NOMO-1 treated with dmso at 0.1 percent for 144 hours (cell line): ENCODE measurements at regions not wholly inside any gene's neighbourhood (a gene's known extent, or its start where the extent isn't known, plus 50 kb on each side); places are given as distances from the start of the nearest gene placed in this dataset.
"Not testable (repeated sequence)": the region's sequence is repeated elsewhere in the genome, so short reads cannot be mapped to it uniquely, and the experiment has no call there.

ENCODE experiments used
- DNase-seq: peaks from one replicate; lab custom pipeline; 2025; ENCODE audit not compliant: unreplicated experiment; lab: John Stamatoyannopoulos, UW

DNA sequence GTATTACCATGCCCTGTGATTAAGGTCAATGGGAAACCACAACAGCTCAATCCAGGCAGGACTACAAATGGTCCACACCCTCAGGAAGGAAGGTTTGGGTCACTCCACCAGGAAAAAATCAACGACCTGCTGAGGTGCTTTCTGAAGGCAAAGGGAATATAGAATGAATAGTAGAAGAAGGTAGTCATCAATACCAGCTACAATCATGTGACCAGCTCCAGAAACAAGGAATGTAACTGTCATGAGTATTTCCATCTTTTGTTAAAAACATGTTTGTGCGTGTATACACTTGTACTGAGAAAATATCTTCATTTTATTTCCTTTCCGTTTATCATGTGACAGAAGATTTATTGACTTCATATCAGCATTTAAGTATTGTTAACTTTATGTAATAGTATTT lies 2028.6 kb upstream of the PCDH20 start:
- not testable (repeated sequence) for DNase-seq

GRCh38 chr13:63438951-63439350 lies 2023.3 kb upstream of the PCDH20 start:
- no peak for DNase-seq

DNA sequence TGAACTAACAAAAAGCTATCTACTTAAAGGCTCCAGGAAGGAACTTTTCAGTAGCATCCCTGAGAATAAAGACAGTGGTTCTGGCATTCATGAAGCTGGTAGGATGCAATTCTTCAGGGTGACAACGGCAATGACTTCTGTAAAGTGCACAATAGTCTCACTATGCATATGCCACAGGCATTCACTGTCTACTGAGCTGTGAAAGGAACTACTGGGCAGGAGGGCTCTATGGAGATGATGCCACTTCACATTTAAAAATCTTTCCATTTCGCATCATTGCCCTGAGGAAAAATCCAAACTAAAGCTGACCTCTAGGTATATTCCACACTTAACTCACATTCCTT lies 2020.6 kb upstream of the PCDH20 start:
- DNase-seq, result no peak

DNA sequence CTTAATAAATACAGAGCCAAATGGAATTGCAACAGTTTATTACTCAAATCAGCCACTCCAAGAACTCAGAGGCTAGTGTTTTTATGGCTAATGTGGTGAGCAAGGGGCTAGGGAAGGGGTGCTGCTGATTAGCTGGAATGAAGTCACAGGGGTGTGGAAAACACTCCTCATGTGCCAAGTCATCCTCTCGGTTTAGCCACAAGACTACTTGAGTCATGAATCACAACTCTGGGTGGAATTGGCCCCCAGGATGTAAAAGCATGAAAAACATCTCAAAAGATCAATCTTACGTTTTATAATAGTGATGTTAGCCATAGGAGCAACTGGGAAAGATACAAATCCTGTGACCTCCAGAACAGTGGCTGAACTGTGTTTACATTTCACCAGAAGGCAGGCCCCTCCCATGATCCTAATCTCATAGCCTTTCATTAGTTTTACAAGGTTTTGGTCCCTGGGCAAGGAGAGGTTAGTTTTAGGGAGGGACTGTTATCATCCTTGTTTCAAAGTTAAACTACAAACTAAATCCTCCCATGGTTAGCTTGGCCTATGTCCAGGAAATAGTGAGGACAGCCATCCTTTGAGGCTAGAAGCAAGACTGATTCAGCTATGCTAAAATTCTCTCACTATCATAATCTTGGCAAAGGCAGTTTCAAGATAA lies 2020.1 kb upstream of the PCDH20 start:
- no peak for DNase-seq

- no peak for DNase-seq
Measured at GRCh38 chr13:63433546-63434150, 2018.0 kb upstream of the PCDH20 start.

DNA sequence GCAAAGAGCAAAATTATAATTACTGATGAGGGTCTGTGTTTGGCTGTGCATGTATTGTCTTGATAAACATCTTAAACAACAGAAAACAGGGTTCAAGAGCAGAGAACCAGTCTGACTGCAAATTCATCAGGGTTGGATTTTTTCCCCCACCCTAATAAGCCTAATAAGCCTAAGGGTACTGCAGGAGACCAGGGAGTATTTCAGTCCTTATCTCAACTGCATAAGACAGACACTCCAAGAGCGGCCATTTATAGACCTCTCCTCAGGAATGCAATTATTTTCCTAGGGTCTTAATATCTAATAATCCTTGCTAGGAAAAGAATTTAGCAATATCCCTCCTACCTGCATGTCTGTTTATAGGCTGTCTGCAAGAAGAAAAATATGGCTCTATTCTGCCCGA lies 2011.5 kb upstream of the PCDH20 start:
- no peak for DNase-seq

DNA sequence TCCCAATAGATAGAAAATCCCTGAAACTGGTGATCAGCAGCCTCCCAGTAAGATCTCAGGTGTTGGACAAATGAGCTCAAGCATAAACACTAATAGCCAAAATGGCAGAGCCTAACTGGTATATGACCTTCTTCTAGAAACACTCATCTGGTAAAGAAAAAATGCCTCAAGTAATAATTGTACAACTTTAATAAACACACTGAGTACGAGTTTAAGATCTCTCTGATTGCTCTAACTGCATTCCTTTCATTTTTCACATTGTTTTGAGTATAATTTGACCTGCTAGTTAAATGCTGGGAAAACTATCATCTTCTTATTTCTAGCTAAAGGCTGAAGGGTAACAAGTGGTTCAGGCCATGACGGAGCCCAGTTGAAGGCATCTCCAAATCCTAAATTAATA lies 2009.5 kb upstream of the PCDH20 start:
- no peak for DNase-seq

- no peak for DNase-seq
Measured at GRCh38 chr13:63421123-63421522, 2005.5 kb upstream of the PCDH20 start.

- no peak for DNase-seq
Measured at GRCh38 chr13:63420685-63421084, 2005.0 kb upstream of the PCDH20 start.

GRCh38 chr13:63414247-63414646 lies 1998.6 kb upstream of the PCDH20 start:
- DNase-seq, result no peak

DNA sequence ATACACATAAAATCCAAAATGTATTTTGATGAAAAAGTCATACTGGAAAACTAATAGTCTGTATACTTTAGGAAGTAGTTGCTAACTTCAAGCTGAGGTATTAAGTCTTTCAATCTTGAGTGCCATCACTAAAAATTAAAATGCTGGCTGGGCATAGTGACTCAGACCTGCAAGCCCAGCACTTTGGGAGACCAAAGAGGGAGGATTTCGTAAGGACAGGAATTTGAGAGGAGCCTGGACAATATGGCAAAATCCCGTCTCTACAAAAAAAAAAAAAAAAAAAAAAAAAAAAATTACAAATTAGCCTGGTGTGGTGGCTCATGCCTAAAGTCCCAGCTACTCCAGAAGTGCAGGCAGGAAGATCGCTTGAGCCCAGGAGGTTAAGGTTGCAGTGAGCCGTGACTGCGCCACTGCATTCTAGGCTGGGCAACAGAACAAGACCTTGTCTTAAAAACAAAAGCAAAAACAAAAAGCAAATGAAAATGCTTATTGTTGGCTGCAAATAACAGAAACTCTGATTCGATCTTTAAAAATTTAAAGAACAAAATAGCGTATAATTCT lies 1994.2 kb upstream of the PCDH20 start:
- no peak for DNase-seq

GRCh38 chr13:63408331-63409189 lies 1992.9 kb upstream of the PCDH20 start:
- no peak for DNase-seq

- DNase-seq, result no peak
Measured at GRCh38 chr13:63403733-63404132, 1988.1 kb upstream of the PCDH20 start.

DNA sequence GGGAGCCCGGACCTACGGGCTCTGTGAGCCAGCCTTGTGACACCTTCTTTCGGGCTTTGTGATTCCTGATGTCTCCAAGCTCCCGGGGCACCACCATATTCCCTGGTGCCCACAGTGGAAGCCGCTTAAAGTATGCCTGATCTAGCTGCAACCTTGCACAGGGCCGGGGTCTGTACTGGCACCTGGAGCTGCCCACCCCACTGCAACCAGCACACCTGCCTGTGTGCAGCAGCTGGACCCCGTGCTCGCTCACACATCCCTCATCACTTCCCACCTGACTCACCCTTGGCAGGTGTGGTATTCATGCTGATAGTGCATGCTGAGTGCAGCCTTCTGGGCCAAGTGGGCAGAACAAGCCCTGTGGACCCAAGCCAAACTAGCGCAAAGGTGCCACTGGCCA lies 1981.1 kb upstream of the PCDH20 start:
- no peak for DNase-seq

DNA sequence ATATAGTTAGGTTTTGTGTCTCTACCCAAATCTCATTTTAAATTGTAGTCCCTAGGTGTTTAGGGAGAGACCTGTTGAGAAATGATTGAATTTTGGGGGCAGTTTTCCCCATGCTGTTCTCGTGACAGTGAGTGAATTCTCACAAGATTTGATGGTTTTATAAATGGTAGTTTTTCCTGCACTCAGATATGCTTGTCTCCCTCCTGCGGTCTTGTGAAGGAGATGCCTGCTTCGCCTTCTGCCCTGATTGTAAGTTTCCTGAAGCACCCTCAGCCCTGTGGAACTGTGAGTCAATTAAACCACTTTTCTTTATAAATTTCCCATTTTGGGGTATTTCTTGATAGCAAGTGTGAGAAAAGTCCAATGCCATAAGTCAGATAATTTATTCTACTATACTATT lies 1977.5 kb upstream of the PCDH20 start:
- no peak for DNase-seq

- DNase-seq, result no peak
Measured at GRCh38 chr13:63389756-63390155, 1974.1 kb upstream of the PCDH20 start.

DNA sequence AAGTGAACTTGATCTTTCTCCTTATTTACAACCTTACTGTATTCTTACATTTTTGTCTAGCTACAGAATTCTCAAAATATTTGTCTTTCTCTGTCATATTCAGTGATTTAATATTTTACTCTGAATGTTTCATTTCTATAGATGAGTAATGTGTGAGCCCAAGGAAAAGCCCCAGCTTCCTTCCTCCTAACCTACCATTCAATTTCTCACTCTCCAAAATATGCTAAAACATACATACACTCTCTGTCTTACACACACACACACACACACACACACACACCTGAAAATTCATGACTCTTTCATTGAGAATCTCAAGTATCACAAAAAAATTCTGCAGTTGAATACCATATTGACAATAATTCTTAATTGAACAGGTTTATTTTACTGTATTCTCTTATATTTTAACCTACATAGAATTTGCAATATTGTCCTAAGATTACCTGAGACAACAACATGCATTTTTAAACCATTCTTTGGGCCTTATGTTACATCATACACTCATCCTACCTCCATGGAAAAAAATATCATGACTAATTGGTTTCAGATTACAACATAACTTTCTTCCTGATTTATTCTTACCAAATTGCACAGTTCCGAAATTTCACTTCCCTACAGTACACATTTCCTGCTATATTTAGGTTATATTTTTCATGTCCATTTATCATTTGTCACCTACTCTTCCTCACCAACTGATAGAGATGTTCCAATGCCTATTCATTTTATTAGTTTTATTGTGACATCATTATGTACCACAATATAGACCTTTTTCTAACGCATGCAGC lies 1965.6 kb upstream of the PCDH20 start:
- peak; percentile 48 for DNase-seq

DNA sequence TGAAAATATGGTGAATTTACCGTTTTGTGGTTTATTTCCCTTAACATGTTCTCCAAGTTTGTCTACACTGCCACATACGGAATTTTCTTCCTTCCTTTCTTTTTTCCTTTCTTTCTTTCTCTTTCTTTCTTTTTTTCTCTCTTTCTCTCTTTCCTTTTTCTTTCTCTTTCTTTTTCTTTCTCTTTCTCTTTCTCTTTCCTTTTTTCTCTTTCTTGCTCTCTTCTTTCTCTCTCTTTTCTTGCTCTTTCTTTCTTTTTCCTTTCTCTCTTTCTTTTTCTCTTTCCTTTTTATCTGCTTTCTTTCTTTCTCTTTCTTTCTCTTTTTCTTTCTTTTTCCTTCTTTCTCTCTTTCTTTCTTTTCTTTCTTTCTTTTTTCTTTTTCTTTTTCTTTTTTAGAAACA lies 1962.3 kb upstream of the PCDH20 start:
- DNase-seq, result no peak

GRCh38 chr13:63370101-63370500 lies 1954.5 kb upstream of the PCDH20 start:
- no peak for DNase-seq

GRCh38 chr13:63367522-63368198 lies 1952.0 kb upstream of the PCDH20 start:
- DNase-seq, result no peak

- DNase-seq, result no peak
Measured at GRCh38 chr13:63364159-63364558, 1948.5 kb upstream of the PCDH20 start.
